ENCODE measurements at regions not wholly inside any gene's neighbourhood (a gene's known extent, or its start where the extent isn't known, plus 50 kb on each side); places are given as distances from the start of the nearest gene placed in this dataset.

DNA sequence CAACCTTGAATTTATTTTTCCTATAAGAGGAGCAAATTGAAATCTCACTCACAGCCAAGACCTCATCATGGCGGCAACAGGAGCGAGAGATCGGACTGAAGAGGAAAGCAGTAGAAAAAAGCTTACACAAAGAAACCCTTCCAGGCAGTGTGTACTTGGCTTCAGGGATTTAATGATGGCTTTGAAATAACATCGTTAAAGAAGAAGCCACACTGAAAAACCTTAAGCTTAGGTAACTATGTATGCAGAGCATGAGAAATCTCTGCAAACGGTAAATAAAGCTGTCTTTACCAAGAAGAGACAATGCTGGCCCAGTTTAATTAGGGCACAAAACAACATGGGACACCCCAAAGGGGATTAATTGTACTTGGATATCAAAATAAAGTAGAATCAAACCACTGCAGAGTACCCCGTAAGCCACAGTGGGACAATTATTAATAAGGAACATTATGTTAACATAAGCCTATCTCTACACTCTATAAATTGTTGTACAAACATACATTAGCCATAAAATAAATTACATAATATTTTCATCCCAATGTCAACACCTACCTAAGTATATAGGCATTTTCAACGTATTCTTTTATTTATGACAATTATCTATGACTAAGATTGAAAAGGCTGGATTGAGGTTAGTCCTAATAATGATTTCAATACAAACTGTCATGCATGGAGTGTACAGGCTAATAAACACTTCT is 360.2 kb upstream of the CHRM3 start:
- TF ChIP-seq, protein P1, sequence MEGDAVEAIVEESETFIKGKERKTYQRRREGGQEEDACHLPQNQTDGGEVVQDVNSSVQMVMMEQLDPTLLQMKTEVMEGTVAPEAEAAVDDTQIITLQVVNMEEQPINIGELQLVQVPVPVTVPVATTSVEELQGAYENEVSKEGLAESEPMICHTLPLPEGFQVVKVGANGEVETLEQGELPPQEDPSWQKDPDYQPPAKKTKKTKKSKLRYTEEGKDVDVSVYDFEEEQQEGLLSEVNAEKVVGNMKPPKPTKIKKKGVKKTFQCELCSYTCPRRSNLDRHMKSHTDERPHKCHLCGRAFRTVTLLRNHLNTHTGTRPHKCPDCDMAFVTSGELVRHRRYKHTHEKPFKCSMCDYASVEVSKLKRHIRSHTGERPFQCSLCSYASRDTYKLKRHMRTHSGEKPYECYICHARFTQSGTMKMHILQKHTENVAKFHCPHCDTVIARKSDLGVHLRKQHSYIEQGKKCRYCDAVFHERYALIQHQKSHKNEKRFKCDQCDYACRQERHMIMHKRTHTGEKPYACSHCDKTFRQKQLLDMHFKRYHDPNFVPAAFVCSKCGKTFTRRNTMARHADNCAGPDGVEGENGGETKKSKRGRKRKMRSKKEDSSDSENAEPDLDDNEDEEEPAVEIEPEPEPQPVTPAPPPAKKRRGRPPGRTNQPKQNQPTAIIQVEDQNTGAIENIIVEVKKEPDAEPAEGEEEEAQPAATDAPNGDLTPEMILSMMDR (IDR thresholded peaks at IDR 0.05) = no peak
- intact Hi-C loops (cut with DNase I) = no loop called here

DNA sequence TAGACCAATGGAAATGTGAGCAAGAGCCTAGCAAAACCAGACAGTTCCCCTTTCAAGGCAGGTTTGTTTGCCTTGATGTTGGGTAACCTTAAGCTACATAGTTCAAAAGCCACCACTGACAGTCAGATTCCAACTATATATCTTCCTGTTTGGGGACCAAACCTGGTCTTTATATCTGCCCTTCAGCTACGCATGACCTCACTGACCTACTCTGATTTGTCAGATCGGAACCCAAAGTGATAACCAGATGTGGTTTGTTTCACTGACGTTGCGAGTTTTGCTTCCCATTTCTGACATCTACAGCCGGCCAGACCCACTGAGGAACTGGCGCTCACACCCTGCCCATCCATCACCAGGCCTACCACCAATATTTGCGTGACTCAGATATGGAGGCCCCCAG is 361.1 kb upstream of the CHRM3 start:
- TF ChIP-seq, protein P1 (IDR thresholded peaks at IDR 0.05) = no peak
- no peaks in the 10 kb centered on the region for H3K27me3 ChIP-seq
- H3K4me1 ChIP-seq = no peaks in the 10 kb centered on the region
- H3K9me3 ChIP-seq = no peaks in the 10 kb centered on the region
- DNase-seq (no peak), ATAC-seq (no peak)
- no peak overlapping the region for H3K27ac ChIP-seq
- no peak overlapping the region for H3K4me3 ChIP-seq
- intact Hi-C loops (cut with DNase I) = no loop called here
- H3K36me3 ChIP-seq = no peaks in the 10 kb centered on the region

More for the DNA sequence above, 360.2 kb upstream of the CHRM3 start:
- no peaks in the 10 kb centered on the region for H3K36me3 ChIP-seq
- ATAC-seq (no peak), DNase-seq (no peak)
- peaks cover 0 to 1% of the 10 kb centered on the region in 2 donors for H3K9me3 ChIP-seq
- no peaks in the 10 kb centered on the region for H3K27me3 ChIP-seq
- no peaks in the 10 kb centered on the region for H3K4me1 ChIP-seq
- no peak overlapping the region for H3K27ac ChIP-seq
- H3K4me3 ChIP-seq = no peak overlapping the region

DNA sequence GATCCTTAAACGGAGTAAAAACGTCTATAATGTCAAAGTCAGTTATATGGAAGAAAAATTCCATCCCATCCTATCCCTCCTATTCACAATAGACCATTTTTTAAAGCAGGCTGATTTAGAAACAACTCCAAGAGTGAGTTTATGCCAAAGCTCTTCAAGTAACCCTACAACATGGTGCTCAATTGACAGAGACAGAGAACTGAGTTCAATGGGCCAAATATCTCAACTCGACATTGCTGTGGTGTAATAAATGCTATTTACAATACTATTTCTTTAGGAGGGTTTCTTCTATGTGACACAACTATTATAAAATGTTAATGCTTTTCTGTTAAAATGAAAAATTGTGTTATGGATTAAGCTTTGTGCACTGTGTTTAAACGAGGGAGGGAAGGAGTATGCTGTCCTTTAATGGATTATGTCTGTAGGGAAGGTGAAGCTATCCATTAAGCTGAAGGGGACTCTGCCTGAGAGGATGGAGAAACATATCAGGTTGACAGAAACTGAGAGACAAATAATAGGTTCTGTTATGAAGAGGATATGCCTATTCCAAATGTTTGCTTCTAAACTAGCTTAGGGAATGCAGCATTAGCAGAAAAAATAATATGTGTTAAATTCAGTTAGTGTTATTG is 362.5 kb upstream of the CHRM3 start:
- no peaks in the 10 kb centered on the region for H3K4me1 ChIP-seq
- TF ChIP-seq, protein P1 (IDR thresholded peaks at IDR 0.05) = no peak
- ATAC-seq = no peak
- no peaks in the 10 kb centered on the region for H3K27me3 ChIP-seq
- no peak overlapping the region for H3K4me3 ChIP-seq
- intact Hi-C loops (cut with DNase I) = no loop called here
- H3K9me3 ChIP-seq = no peaks in the 10 kb centered on the region
- no peak overlapping the region for H3K27ac ChIP-seq
- no peaks in the 10 kb centered on the region for H3K36me3 ChIP-seq
- DNase-seq = no peak

DNA sequence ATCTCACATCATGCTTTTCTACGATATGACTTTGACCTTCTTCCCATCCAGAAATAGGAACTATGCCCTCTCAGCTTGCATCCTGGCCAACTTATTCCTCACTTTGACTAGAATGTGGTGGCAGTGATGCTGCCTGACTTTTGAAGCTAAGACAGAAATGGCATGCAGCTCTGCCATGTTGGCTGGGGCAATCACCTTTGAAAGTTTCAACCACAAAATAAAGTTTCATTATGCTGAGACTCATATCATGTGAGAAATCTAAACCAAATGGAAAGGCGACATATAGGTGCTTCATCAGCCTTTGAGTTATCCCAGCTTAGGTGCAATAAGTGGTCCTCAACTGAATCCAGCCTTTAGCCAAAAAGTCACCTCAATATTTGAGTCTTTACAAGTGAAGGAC is 370.0 kb upstream of the CHRM3 start:
- intact Hi-C loops (cut with DNase I) = no loop called here
- DNase-seq = no peak
- Histone ChIP-seq H3K4me1 (no peaks in the 10 kb centered on the region), H3K36me3 (no peaks in the 10 kb centered on the region), H3K9me3 (no peaks in the 10 kb centered on the region), H3K27me3 (no peaks in the 10 kb centered on the region), H3K27ac (no peak overlapping the region), H3K4me3 (no peak overlapping the region)
- no peak for ATAC-seq
- TF ChIP-seq, protein P1 (IDR thresholded peaks at IDR 0.05) = no peak

DNA sequence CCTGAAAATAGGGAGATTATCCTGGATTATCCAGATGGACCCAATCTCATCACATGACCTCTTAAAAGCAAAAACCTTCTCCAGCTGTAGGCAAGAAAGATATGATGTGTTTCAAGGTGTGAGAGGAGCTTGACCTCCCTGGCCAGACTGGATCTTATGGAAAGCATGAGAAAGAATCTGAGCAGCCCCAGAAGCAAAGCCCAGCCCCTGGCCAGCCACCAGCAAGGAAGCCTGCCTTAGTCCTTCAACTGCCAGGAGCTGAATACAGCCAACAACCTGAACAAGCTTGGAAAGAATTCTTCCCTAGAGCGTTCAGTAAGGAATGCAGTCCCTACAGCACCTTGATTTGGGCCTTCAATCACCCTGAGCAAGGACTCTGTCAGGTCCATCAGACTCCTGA is 375.0 kb upstream of the CHRM3 start:
- Histone ChIP-seq H3K36me3 (no peaks in the 10 kb centered on the region), H3K4me3 (no peak overlapping the region), H3K27me3 (no peaks in the 10 kb centered on the region), H3K9me3 (no peaks in the 10 kb centered on the region), H3K4me1 (no peaks in the 10 kb centered on the region), H3K27ac (no peak overlapping the region)
- DNase-seq (no peak), ATAC-seq (no peak)
- TF ChIP-seq, protein P1 (IDR thresholded peaks at IDR 0.05) = no peak
- intact Hi-C loops (cut with DNase I) = no loop called here
